ENCODE measurements at regions not wholly inside any gene's neighbourhood (a gene's known extent, or its start where the extent isn't known, plus 50 kb on each side); places are given as distances from the start of the nearest gene placed in this dataset.

DNA sequence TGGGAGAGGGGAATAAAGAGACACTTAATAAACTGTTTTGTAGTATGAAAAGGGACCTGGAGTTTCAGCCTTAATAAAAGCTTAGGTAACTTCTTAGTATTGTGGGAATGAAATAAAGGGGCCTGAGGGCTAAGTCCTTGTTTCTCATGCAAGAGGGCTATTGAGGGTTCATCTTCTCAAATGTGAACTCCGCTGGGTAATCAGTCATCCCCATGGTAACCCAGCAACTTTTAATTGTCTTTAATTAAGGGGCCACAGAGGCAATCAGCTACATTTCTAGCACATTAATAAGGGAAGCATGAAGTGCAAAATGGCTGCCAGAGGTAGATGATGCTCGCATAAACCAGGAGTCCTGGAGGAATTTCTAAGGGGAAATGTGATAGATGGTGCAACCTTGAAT lies 1784.2 kb upstream of the CELF4 start:
- no peak for TF ChIP-seq YY1 (IDR thresholded peaks at IDR 0.05; ENCODE audit: low read depth, low read length)
- no peak for TF ChIP-seq ASH2L (IDR thresholded peaks at IDR 0.05; ENCODE audit: borderline replicate concordance, low read depth)
- TF ChIP-seq TAF1 (IDR thresholded peaks at IDR 0.05; ENCODE audit: borderline replicate concordance, low read depth, low read length), result no peak
- TF ChIP-seq FOXM1 (IDR thresholded peaks at IDR 0.05; ENCODE audit: low read depth, low read length), result no peak
- no peak for TF ChIP-seq EGR1 (IDR thresholded peaks at IDR 0.05; ENCODE audit: borderline replicate concordance in 1 of 2, low read depth in 2 of 2, low read length in 2 of 2)
- TF ChIP-seq, protein P1, sequence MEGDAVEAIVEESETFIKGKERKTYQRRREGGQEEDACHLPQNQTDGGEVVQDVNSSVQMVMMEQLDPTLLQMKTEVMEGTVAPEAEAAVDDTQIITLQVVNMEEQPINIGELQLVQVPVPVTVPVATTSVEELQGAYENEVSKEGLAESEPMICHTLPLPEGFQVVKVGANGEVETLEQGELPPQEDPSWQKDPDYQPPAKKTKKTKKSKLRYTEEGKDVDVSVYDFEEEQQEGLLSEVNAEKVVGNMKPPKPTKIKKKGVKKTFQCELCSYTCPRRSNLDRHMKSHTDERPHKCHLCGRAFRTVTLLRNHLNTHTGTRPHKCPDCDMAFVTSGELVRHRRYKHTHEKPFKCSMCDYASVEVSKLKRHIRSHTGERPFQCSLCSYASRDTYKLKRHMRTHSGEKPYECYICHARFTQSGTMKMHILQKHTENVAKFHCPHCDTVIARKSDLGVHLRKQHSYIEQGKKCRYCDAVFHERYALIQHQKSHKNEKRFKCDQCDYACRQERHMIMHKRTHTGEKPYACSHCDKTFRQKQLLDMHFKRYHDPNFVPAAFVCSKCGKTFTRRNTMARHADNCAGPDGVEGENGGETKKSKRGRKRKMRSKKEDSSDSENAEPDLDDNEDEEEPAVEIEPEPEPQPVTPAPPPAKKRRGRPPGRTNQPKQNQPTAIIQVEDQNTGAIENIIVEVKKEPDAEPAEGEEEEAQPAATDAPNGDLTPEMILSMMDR (IDR thresholded peaks at IDR 0.05 in 2 of 3, conservative IDR thresholded peaks at IDR 0.05 in 1 of 3; ENCODE audit: control insufficient read depth in 2 of 3, extremely low read depth in 1 of 3, insufficient read depth in 1 of 3, low read depth in 3 of 3, low read length in 3 of 3), result no peak
- no peak for TF ChIP-seq RAD21 (IDR thresholded peaks at IDR 0.05; ENCODE audit: insufficient read depth, low read depth, low read length)

Measured in GM12878 (cell line).